NCI-H1436 (cell line): ENCODE measurements at regions not wholly inside any gene's neighbourhood (a gene's known extent, or its start where the extent isn't known, plus 50 kb on each side); places are given as distances from the start of the nearest gene placed in this dataset.

Experiments used
- DNase-seq: peaks from one replicate; lab custom pipeline; 2025; lab: John Stamatoyannopoulos, UW

DNA sequence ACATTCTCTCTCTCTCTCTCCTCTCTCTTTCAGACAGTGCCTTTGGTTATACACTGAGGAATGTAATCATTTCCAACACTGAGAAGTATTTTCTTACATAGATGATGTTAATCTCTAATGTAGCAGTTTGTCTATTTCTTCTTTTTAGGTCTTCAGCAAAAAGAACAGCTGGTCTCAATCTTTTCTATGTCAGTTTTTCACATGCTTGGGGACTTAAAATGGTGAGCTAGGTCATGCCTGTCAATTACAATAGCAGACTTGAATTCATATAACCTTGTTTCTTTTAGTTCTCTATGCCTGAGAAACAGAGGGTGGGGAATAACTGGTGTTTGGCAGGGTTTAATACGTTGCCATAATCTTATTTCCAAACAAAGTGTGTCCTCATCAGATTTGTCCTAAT lies 786.2 kb downstream of the SQOR start:
- DNase-seq: no peak

DNA sequence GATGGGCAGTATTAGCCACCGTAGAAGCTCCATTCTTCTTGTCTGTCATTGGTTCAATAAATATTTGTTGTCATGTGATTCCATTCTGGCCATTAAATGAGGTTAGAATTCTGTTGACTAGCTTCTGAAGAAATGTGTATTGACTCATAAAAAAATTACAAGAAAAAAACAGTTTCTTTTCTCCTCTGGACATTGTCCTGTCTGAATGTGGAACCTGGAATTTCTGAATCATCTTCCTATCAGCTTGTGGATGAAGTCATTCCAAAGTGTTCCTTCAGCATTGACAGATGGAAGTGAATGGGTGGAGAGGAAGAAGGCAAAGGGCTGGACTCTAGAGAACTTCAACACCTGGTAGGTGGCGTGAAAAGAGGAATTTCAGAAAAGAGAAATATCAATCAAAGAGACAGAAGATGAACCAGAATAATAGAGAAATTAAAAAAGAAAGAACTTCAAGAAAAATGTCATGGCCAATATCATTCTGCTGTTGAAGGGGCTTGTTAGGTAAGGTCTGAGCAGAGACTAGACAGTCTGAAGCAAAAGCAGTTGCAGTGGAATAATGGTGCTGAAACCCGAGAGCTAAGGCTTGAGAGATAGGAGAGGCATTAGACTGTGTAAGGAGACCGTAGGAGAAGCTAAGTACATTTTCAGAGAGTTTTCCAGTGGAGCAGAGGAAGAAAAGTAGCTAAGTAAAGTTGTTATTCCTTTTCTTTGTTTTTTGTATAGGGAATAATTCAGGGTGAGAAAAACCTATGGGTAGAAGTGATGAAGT lies 806.6 kb downstream of the SQOR start:
- peak; percentile 9 for DNase-seq

DNA sequence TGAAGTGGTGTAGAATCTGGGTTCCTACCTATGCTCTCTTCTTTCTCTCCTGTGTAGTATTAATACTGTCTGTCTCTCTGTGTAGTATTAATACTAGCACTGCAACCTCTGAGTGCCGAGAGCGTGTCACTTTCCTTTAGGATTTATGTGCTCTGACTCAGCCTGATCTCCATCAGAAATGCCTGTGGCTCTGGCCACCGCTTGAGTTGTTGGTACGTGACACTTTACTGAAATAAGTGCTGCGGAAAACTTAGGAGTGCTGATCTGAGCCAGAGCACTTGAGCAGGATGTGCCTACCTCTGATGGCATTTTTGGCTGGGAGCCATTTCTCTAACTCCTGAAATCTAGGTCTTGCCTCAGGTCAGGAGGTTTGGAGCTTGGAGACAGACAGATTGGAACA lies 807.4 kb downstream of the SQOR start:
- no peak for DNase-seq

DNA sequence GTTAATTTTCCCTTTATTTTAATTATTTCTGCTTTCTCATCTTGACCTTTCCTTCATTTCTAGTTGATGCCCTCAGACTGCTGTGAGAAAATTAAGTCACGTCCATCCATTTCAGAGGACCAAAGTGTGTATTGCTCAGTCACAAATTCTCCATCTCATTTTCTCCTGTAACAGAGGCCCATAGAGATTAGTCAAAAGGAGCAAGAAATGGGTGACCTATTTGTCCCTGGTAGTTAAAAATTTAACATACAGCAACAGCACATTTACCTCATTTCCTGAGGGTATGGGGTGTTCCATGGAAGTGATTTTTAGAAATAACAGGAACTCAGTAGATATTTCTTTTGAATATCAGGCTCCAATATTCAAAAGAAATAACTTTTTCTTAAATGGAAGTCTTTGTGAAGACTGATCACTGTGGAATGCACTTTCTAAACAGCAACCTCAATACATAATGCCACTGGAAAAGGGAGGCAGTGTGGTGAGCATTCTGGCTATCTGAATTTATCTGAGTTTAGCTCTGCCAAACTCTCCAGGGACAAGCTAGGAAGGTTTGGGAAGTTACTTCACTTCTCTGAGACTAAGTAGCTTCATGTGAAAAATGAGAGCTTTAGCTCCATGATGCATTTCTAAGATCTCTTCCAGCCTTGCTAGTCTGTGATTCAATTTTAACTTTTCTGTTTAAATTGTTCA lies 808.2 kb downstream of the SQOR start:
- DNase-seq: no peak

DNA sequence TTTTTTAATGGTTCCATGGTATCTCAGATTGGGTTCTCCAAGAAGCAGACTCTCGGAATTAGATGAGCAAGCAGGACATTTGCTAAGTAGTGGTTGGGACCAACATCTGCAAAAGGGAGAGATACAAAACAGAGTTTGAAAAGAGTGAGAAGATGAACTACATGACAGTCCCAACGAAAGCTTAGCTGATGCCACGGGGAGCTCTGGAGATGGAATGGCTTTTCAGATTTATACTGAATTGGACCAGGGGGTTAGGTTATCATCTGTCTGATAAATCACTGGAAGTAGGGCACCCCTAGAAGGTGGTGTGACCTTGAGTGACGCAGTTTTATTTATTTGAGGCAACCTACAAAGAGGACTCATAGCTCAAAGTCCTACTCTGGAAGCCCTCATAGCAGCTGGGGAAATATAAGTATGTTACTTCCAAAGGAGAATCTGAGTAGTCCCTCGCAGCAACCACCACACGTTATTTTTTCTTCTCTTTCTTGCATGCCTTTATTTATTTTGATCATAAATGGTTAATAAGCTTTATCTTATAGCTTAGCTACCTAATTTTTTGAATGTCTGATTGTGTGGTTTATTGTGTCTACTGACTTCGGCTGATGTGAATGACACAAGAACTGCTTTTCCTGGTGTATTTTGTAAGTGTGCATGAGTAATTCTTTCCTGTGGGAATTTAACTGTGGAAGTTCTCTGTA lies 815.4 kb downstream of the SQOR start:
- no peak for DNase-seq

DNA sequence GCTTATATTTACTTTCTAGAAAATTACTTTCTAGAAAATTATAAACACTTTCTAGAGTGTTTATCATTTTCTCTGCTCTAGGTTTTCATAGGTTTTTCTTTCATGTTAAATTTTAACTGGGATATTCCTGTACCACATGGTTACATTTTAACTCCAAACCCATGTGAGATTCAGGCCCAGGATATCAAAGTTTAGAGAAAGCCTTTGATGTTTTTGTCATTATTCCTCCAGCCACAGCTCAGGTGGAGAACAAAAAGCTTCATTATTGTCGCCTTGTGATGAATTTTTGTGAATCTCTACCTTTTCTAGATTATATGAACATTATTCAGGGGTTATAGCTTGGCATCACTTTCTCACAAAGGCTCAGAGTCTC lies 816.0 kb downstream of the SQOR start:
- no peak for DNase-seq

DNA sequence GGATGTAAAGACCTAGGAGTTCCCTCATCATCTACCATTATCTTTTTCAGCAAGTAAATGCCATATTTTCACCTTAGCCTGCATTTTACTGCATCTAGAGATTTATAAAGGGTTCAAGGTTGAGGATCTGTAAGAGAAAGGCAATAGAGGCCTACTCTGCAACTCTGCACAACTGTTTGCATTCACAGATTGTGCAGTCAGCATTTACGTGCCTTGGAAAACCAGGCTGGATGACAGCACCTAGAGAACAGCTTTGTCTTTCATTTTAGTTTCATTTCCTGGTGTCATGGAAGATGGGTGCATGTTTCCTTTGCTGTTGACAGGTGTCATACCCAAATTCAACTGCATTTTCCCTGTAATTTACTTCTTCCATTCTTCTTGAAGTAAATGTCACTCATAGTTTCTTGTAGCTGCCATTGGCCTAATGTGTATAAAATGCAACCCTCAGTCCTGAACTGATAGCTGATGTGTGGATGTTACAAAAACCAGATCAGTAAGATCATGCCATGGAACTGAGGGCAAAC lies 817.5 kb downstream of the SQOR start:
- DNase-seq: no peak

DNA sequence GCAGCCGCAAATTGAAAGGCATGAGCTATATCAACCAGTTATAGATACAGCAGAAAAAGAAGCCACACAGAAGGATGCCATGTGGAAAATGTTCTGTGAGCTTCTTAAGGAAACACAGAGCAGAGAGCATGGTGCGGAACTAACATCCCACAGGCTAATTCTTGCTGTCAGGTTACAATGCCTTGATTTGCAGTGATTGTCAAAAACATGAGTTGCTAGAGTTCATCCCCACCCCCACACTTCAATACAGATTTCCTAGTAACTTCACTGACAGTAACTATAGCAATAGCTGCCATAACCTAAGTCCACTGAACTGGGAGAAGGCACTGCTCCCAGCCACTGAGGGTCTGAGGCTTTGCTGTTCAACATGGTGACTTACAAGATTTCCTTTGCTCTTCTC lies 821.6 kb downstream of the SQOR start:
- DNase-seq: no peak

DNA sequence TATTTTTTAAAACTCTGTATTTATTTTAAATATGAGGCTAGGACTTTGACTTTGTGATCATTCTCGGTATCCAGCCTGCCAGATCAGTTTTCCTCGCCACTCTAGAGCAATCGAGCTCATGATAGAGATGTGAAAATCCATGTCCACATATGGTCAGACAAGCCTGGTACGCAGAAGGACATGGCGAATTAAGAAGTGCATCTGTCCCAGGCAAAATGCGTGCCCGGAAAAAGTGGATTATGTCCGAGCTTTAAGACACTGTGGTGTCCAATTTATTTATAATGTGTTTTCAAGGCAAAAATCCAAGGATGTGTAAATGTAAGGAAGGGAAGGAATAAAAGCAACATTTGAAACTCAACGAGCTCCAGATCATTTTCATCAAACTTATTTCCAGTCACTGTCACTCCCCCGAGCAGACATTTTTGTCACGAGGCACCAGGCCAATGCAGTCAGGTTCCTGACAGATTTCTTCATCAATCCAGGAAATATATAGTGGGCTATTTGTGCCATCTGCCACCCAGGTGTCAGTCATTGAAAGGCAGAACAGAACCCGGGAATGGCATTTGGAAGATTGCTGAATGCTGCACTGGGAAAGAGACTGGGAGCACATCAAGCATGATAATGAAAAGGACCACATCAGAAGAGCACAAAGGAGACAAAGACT lies 825.7 kb downstream of the SQOR start:
- no peak for DNase-seq

DNA sequence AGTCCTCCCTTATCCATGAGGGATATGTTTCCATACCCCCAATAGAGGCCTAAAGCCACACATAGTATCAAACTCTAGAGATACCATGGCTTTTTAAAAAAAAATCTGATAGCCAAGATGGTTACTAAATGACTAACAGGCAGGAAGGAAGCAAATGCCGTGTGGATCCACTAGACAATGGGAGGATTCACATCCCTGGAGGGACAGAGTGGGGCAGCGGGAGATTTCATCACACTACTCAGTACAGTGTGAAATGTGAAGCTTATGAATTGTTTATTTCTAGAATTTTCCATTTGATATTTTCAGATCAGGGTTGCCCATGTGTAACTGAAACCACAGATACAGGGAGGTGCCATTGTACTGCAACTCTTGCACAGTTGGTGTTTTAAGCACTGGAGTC lies 826.6 kb downstream of the SQOR start:
- no peak for DNase-seq

DNA sequence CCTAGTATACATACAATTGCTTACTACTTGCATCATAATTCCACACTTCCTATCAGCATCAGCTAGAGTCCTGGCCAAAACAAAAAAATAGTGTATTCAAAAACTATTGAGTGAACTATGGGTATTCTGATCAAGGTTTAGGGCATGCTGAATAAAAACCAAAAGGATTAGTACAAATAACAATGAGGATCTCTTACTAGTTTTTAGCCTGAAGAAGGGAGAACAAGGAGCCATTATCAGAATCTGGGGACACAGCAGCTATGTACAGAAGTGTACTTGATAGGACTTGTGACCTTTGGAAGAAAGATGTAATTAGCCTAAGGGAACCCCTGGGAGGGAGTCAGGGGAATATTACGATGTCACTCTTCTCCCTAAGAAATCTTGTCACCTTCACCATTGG lies 832.2 kb downstream of the SQOR start:
- DNase-seq: no peak

DNA sequence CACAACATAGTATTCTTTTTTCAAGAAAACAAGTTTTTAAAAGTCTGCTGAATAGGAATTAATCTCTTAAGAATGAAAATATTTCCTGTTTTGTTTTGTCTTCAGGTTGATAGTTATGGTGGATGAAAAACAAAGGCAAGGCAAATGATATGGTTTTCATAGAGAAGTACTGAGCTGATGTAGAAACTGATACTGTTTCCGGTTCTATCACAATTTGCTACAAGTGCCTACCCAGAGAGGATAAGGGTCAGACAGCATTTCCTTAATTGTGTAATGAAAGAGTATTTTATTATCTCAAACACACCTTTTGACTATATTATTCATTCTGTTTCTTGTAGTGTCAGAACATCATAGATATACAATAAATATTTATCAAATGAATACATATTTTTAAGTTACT lies 836.3 kb downstream of the SQOR start:
- DNase-seq: no peak

DNA sequence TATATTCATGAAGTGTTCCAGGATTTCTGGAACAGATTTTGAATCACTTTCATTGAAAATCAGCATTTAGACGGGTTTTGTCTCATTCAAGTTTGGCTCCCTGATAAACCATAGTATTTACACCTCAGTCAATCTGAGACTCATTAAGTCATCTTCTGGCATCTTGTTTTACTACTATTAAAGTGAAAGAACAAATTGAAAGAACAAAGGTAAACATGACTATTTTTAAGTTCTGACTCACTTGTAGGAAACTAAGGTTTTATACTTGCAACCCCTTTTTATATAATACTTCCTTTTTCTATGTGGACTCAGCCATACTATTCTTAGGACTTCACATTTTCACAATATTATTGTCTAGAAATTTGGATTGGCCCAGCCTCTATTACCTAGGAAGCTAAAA lies 854.4 kb downstream of the SQOR start:
- DNase-seq: no peak

DNA sequence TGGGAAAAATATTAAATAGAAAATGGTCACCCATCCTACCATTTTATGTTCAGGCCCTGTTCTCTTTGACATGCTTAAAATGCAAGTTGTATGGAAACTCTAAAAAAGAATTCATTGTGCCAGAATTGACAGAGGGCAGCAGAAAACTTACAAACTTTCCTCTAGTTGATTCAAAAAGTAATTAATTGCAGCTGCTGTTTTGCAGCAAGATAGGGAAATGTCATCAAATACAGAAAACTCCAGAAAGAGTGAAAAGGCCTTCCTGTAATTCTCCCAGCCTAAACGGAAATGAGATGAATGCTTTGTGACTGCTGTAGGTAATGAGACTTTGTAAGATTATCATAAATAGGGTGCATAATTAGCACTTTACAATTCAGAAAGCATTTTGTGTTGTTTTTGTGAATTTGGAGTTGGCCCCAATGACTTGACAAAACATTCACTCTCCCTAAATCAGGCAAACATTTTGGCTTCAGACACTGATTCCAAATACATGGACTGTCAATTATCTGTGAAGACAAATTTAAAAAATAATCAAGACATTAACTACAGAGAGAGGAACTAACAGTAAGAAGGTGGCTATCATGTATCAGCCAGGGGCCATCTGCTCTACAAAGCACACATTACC lies 861.8 kb downstream of the SQOR start:
- peak; percentile 55 for DNase-seq

DNA sequence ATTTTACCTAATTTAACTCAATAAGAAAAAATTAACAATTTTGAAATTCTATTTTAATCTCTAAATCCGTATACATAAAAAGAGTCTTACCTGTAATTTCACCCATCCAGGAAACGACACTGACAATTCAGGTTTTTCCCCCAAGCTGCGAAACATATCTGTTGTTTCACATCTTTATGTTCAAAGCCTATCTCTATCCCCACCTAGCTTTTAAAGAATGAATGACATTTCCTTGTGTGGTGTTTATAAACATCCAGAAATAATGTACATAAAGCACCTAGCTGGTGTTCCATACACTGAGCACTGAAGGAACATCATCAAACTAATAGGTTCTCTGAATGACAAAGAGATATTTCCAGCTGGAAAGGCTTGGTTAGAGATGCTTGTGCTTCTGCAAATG lies 867.8 kb downstream of the SQOR start:
- no peak for DNase-seq

DNA sequence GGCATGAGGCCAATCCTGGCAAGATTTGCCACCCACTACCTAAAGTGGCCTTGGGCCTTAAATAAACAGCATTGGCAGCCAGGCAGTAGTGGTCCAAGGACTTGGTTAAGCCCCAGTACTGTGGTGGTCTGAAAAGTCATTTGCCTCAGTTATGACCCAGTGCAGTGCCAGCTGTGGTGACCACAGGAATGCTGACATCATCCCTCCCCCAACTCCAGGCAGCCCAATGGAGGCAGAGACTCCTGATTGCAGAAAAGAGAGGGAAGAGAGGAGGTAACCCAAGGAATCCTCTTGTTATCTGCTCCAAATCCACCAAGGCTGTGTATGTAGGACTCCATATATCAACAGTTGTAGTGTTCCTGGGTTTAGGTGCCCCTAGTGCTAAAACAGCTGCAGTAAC lies 883.6 kb downstream of the SQOR start:
- no peak for DNase-seq

DNA sequence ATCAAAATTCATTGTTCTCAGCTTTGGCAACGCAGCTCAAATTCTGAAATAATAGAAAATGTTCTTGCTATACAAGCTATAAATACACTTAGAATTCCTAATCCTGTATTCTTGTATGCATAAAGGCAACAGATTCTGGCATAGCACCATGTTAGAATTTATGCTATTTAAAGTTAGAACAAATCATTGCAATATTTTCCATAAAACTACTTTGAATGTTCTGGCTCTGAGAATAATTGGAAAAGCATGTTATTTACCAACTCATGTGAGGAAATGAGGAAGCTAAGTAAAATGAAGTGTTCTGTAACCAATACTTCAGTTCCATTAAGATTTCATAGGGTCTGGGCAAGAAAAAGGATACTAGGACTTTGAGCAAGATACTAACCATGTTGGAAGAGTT lies 888.9 kb downstream of the SQOR start:
- DNase-seq: no peak

DNA sequence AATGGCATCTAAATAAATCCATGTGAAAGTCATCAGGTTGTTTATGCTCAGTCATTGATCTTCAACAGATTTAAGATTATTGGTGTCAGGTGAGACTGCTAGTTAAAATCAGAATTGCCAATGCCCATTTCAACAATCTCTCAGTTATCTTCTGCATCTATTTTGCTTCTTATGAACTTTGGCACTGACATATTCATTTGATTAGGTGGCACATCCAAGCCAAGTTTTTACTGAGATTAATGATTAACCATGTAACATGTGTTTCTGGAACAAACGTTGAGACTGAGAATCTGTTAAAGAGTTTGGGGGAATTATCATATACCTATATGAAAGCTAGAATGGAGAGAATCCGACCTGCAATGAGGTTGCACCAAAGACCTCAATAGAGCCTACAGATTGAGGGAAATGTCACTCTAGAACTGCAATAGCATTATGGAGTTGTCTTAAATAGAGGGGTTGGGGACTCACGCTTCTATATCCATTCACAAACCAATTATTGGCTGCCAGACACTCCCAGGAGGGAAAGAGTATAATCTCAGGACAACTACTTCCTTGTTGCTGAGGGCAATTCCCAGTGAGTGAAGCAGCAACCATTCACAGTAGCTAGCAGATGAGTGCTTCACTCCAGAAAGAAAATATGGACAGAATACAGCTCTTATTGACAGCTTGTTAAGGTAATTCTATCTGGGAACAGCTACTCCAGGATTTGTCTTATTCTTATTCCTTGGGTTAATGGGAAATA lies 891.3 kb downstream of the SQOR start:
- no peak for DNase-seq

DNA sequence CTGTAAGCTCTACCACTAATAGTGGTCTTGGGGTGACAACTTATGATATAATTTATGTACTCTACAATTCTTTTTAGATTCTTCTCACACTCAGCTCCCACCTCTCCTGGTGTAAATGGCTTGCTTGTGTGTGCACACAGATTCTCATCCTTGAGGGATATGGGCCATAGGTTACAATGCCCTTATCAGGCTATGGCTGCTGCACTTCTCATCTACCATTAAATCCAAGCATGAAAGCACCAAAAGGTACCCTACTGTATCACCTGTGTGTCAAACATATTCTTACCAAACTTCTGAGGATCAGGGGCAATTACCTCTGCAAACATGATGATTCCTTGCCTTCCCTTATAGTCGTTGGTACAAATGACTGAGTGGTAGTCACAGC lies 891.9 kb downstream of the SQOR start:
- no peak for DNase-seq

DNA sequence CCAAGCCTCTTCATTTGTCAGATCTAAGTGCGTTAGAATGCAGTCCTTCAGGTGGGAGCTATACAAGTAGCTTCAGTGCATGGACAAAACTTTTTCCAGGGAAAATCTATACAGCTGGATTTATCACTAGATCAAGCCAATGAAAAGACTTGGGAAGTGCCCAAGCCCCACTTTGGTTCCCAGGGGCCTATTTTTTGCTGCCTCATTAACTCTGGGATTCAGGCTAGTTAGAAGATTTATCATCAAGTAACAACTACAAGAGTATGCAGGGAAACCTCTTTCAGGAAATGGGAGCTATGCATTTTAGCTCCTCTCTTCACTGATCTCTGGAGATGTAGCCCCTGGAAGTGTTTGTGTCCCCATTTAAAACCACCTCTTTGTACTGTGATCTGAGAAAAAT lies 908.8 kb downstream of the SQOR start:
- DNase-seq: no peak

DNA sequence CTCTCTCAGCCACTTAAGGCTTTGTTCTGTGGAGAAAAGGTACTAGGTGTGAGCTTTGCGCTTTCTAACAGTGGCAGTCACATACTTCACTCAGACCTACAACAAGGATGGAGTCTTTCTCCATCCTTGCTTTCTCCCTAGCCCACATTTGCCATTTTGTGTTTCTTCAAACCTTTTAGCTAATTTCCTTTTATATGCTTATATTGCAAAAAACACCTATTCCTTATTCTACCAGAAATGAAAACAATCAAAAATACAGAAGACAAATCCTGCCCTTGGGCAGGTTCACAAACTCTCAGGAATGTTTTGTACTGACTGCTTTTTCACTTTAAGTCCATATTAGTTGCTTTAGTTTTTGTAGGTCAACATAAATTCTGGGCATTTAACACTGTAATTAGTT lies 914.2 kb downstream of the SQOR start:
- no peak for DNase-seq
